PFSK-1 (cell line): ENCODE measurements at regions not wholly inside any gene's neighbourhood (a gene's known extent, or its start where the extent isn't known, plus 50 kb on each side); places are given as distances from the start of the nearest gene placed in this dataset.

ENCODE experiments used
- FOXP2 ChIP-seq: optimal IDR thresholded peaks from 2 replicates; pipeline ENCODE3; 2011; ENCODE audit warnings: borderline replicate concordance, control low read depth, inconsistent platforms; ENCODE audit not compliant: insufficient read depth; ENCODE audit errors: extremely low read length, extremely low read depth
- POLR2AphosphoS5 ChIP-seq: IDR thresholded peaks from 2 replicates; pipeline ENCODE4 v1.6.1; 2012; ENCODE audit warnings: low read depth, mild to moderate bottlenecking, control low read depth, low read length, moderate library complexity
- SIN3A ChIP-seq: IDR thresholded peaks from 2 replicates; pipeline ENCODE4 v1.6.1; 2012; ENCODE audit warnings: mild to moderate bottlenecking, low read length, moderate library complexity, borderline replicate concordance; ENCODE audit not compliant: insufficient read depth
- TAF1 ChIP-seq: IDR thresholded peaks from 2 replicates; pipeline ENCODE4 v1.6.1; 2012; ENCODE audit warnings: low read length, control low read depth, borderline replicate concordance; ENCODE audit not compliant: insufficient read depth
- TF ChIP-seq, protein P1 (sequence below), 2 experiments: IDR thresholded peaks; 2 replicates each; pipeline versions ENCODE4 v1.6.1 to v1.8.0; 2011 to 2012; ENCODE audit warnings: low read depth in 2 of 2, low read length in 2 of 2, control low read depth in 1 of 2, inconsistent platforms in 1 of 2, mild to moderate bottlenecking in 1 of 2, moderate library complexity in 1 of 2; ENCODE audit not compliant: insufficient read depth in 1 of 2

- TF ChIP-seq, protein P1, sequence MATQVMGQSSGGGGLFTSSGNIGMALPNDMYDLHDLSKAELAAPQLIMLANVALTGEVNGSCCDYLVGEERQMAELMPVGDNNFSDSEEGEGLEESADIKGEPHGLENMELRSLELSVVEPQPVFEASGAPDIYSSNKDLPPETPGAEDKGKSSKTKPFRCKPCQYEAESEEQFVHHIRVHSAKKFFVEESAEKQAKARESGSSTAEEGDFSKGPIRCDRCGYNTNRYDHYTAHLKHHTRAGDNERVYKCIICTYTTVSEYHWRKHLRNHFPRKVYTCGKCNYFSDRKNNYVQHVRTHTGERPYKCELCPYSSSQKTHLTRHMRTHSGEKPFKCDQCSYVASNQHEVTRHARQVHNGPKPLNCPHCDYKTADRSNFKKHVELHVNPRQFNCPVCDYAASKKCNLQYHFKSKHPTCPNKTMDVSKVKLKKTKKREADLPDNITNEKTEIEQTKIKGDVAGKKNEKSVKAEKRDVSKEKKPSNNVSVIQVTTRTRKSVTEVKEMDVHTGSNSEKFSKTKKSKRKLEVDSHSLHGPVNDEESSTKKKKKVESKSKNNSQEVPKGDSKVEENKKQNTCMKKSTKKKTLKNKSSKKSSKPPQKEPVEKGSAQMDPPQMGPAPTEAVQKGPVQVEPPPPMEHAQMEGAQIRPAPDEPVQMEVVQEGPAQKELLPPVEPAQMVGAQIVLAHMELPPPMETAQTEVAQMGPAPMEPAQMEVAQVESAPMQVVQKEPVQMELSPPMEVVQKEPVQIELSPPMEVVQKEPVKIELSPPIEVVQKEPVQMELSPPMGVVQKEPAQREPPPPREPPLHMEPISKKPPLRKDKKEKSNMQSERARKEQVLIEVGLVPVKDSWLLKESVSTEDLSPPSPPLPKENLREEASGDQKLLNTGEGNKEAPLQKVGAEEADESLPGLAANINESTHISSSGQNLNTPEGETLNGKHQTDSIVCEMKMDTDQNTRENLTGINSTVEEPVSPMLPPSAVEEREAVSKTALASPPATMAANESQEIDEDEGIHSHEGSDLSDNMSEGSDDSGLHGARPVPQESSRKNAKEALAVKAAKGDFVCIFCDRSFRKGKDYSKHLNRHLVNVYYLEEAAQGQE (IDR thresholded peaks at IDR 0.05; ENCODE audit: insufficient read depth in 1 of 2, low read depth in 2 of 2, low read length in 2 of 2): no peak
- TF ChIP-seq SIN3A: no peak
- no peak for TF ChIP-seq TAF1
- no peak for TF ChIP-seq POLR2AphosphoS5
- TF ChIP-seq FOXP2: no peak
These were observed 2373.1 kb upstream of the RAG2 start for GRCh38 chr11:38971141-38971540.

- TF ChIP-seq FOXP2 (no peak), POLR2AphosphoS5 (no peak), SIN3A (no peak), TAF1 (no peak)
- TF ChIP-seq, protein P1 (IDR thresholded peaks at IDR 0.05; ENCODE audit: insufficient read depth in 1 of 2, low read depth in 2 of 2, low read length in 2 of 2): no peak
These were observed 2370.9 kb upstream of the RAG2 start for GRCh38 chr11:38968951-38969350.

DNA sequence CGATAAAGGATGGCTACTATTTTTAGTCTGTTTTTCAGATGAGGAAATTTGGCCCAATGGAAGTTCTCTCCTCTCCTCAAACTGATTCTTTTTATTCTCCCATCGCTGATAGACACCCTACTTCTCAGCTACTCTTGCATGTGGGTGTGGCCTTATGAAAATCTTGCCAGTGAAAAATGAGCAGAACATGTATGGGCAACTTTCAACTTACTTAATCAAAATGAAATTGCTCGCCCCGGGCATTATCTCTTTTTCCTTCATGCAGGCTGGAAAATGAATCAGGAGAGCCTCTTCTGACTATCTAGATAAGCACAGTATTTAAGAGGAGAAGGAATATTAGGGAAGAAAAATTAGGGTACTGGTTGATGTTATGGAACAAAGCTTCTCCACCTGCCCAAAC lies 2354.7 kb upstream of the RAG2 start:
- TF ChIP-seq TAF1 (no peak), FOXP2 (no peak)
- TF ChIP-seq, protein P1 (IDR thresholded peaks at IDR 0.05; ENCODE audit: insufficient read depth in 1 of 2, low read depth in 2 of 2, low read length in 2 of 2): no peak

GRCh38 chr11:38950867-38951266 lies 2352.8 kb upstream of the RAG2 start:
- TF ChIP-seq TAF1 (no peak), FOXP2 (no peak), SIN3A (no peak), POLR2AphosphoS5 (no peak)
- TF ChIP-seq, protein P1 (IDR thresholded peaks at IDR 0.05; ENCODE audit: insufficient read depth in 1 of 2, low read depth in 2 of 2, low read length in 2 of 2): no peak

GRCh38 chr11:38948392-38948791 lies 2350.4 kb upstream of the RAG2 start:
- no peak for TF ChIP-seq TAF1
- TF ChIP-seq POLR2AphosphoS5: no peak
- TF ChIP-seq SIN3A: no peak
- TF ChIP-seq, protein P1 (IDR thresholded peaks at IDR 0.05; ENCODE audit: insufficient read depth in 1 of 2, low read depth in 2 of 2, low read length in 2 of 2): no peak
- no peak for TF ChIP-seq FOXP2
